Large intestine (tissue), 3 donors: ENCODE measurements at regions not wholly inside any gene's neighbourhood (a gene's known extent, or its start where the extent isn't known, plus 50 kb on each side); places are given as distances from the start of the nearest gene placed in this dataset.
"Not testable (repeated sequence)": the region's sequence is repeated elsewhere in the genome, so short reads cannot be mapped to it uniquely, and the experiment has no call there.

Experiments
- DNase-seq, 2 donors: peaks; one replicate each; pipeline versions ENCODE4 v3.0.0 to v3.0.0-alpha.2; 2013
- H3K27ac ChIP-seq: one replicate; pipeline ENCODE4 v1.5.1; 2013; ENCODE audit warnings: low read length
- H3K27me3 ChIP-seq: 2 replicates; pipeline ENCODE4 v1.6.1; 2013; ENCODE audit warnings: low read length; ENCODE audit not compliant: control insufficient read depth, insufficient read depth
- H3K36me3 ChIP-seq: 2 replicates; pipeline ENCODE4 v1.6.1; 2013; ENCODE audit warnings: low read length; ENCODE audit not compliant: control insufficient read depth, insufficient read depth
- H3K4me1 ChIP-seq: one replicate; pipeline ENCODE4 v1.6.1; 2013; ENCODE audit warnings: low read length; ENCODE audit not compliant: control insufficient read depth, insufficient read depth
- H3K4me3 ChIP-seq: one replicate; pipeline ENCODE4 v1.5.1; 2013; ENCODE audit warnings: low read length
- H3K9me3 ChIP-seq: one replicate; pipeline ENCODE4 v1.6.1; 2013; ENCODE audit warnings: mild to moderate bottlenecking, low read depth, low read length, moderate library complexity; ENCODE audit not compliant: control insufficient read depth
- WGBS: methylation state at CpG from one replicate; pipeline ENCODE4 v1.1.5; 2013; ENCODE audit warnings: low lambda C conversion rate; ENCODE audit not compliant: insufficient coverage; 5-methylcytosine and 5-hydroxymethylcytosine counted together

DNA sequence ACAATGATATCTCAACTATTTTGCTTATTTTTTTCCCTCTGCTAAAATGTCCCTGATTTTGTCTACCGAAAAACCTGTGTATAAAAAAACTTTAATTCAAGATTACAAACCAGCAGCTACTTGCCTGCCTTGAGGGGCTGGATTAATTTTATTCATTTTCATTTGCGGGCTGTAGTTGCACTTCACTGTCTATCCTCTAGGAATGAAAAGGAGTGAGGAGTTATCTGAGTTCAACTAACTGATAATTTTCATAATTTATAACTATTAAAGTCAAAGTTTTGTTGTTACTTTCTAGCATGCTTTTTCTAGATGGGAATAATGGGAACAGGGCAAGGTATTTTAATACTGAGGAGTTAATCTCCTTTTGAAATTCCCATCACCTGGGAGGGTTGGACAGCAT lies 50.3 kb upstream of the AGTPBP1 start:
- H3K36me3 ChIP-seq, H3K9me3 ChIP-seq, H3K27ac ChIP-seq, DNase-seq, H3K4me1 ChIP-seq, H3K27me3 ChIP-seq, H3K4me3 ChIP-seq: not testable (repeated sequence)
- WGBS: 90% methylated on average over 2 of the region's 2 CpGs

GRCh38 chr9:85802978-85803695 lies 61.4 kb upstream of the AGTPBP1 start:
- not testable (repeated sequence) for H3K27ac ChIP-seq, H3K4me1 ChIP-seq, H3K9me3 ChIP-seq, DNase-seq, H3K36me3 ChIP-seq, H3K27me3 ChIP-seq, H3K4me3 ChIP-seq
- 33% methylated on average over 1 of the region's 6 CpGs for WGBS

DNA sequence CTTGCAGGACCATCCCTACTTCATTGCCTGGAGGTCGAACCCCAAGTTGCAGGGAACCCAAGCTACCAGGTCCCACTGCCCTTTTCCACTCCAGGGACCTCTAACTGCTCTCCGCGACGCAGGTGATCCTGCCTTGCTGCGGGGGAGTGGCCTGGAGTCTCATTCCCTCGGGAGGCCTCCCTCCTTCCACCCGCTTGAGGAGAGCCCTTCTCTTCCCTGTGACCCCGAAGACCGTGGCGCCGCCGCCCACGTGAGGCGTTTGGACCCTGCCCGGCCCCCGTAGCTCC lies 63.0 kb upstream of the AGTPBP1 start:
- DNase-seq, H3K9me3 ChIP-seq, H3K27me3 ChIP-seq, H3K4me1 ChIP-seq: not testable (repeated sequence)
- Histone ChIP-seq H3K4me3 (peak overlapping the region; percentile 42), H3K27ac (peak overlapping the region; percentile 73), H3K36me3 (peaks cover 15% of the 10 kb centered on the region)
- WGBS: no CpG with 5 or more reads among the region's 16 CpGs

- peak; percentile 76 to 88 for DNase-seq
- H3K36me3 ChIP-seq: peaks cover 15% of the 10 kb centered on the region
- peak overlapping the region; percentile 73 for H3K27ac ChIP-seq
- WGBS: no CpG with 5 or more reads among the region's 111 CpGs
- peak overlapping the region; percentile 71 for H3K4me3 ChIP-seq
- H3K4me1 ChIP-seq, H3K27me3 ChIP-seq, H3K9me3 ChIP-seq: not testable (repeated sequence)
These were observed 63.6 kb upstream of the AGTPBP1 start for GRCh38 chr9:85805134-85806005.

DNA sequence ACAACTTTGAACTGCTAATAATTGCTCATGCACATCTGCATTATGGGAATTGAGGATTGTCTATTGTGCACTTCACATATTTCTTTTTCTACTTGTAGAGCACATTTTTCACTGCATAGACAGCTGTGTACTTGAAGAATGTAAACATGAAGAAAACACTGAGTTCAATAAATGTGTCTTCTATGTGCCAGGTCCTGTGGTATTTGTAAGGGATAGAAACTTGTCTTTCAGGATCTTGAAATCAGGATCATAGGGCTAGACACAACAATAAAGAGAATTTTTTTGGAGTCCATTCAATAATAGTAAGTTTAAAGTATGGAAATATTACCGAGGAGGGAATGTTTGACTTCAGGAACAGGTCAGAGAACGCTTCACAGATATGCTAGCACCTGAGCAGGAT lies 66.6 kb upstream of the AGTPBP1 start:
- not testable (repeated sequence) for DNase-seq, H3K27ac ChIP-seq, H3K9me3 ChIP-seq, H3K27me3 ChIP-seq, H3K4me1 ChIP-seq, H3K4me3 ChIP-seq
- 94% methylated on average over 2 of the region's 2 CpGs for WGBS
- peaks cover 15% of the 10 kb centered on the region for H3K36me3 ChIP-seq

DNA sequence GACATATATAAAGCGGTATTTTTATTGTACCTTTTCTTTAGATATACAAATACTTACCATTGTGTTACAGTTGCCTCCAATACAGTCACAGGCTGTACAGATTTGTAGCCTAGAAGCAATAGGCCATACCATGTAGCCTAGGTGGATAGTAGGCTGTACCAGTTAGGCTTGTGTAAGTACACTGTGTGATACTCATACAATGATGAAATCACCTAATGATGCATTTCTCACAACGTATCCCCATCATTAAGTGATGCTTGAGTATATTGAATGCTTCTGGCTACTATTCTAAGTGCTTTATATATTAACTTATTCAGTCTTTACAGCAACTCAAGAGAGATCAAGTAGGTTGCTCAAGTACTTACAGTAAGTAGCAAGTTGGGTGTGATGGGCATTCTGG lies 71.6 kb upstream of the AGTPBP1 start:
- H3K9me3 ChIP-seq, H3K4me3 ChIP-seq, H3K36me3 ChIP-seq, H3K27me3 ChIP-seq, H3K4me1 ChIP-seq, DNase-seq, H3K27ac ChIP-seq: not testable (repeated sequence)
- no CpG with 5 or more reads among the region's 2 CpGs for WGBS

GRCh38 chr9:85814800-85815199 lies 73.0 kb upstream of the AGTPBP1 start:
- H3K27ac ChIP-seq, DNase-seq, H3K9me3 ChIP-seq, H3K4me1 ChIP-seq, H3K4me3 ChIP-seq, H3K36me3 ChIP-seq, H3K27me3 ChIP-seq: not testable (repeated sequence)

GRCh38 chr9:85818971-85819370 lies 77.2 kb upstream of the AGTPBP1 start:
- not testable (repeated sequence) for H3K27ac ChIP-seq, H3K36me3 ChIP-seq, H3K9me3 ChIP-seq, H3K4me1 ChIP-seq, H3K27me3 ChIP-seq, DNase-seq, H3K4me3 ChIP-seq
- WGBS: no CpG with 5 or more reads among the region's 2 CpGs

- H3K4me3 ChIP-seq, H3K4me1 ChIP-seq, H3K27ac ChIP-seq, H3K9me3 ChIP-seq, H3K27me3 ChIP-seq, H3K36me3 ChIP-seq, DNase-seq: not testable (repeated sequence)
- WGBS: 94% methylated on average over 3 of the region's 5 CpGs
These were observed 78.8 kb upstream of the AGTPBP1 start for GRCh38 chr9:85820598-85820997.

DNA sequence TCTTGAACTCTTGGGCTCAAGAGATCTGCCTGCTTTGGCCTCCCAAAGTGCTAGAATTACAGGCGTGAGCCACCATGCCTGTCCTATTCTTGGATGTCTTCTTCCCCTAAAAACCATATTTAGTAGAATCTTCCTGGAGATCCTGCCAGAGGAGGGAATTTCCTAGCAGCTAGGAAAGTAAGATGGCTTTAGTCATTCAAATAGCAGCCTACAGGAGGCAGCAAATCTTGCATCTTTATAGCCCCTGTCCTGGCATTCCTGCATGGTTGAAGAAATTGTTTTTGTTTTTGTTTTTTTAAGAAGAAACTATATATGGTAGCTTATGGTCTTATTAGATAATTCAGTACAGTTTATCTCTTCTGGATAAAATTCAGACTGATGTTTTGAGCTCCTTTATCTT lies 83.2 kb upstream of the AGTPBP1 start:
- not testable (repeated sequence) for DNase-seq, H3K4me1 ChIP-seq, H3K4me3 ChIP-seq, H3K9me3 ChIP-seq, H3K27me3 ChIP-seq, H3K36me3 ChIP-seq, H3K27ac ChIP-seq
- no CpG with 5 or more reads among the region's 1 CpG for WGBS

GRCh38 chr9:85834591-85834990 lies 92.8 kb upstream of the AGTPBP1 start:
- WGBS: no CpG with 5 or more reads among the region's 1 CpG
- H3K9me3 ChIP-seq, DNase-seq, H3K27me3 ChIP-seq, H3K4me3 ChIP-seq, H3K27ac ChIP-seq, H3K36me3 ChIP-seq, H3K4me1 ChIP-seq: not testable (repeated sequence)
